Trophoblast cell (in vitro differentiated cells and primary cell): ENCODE measurements at regions not wholly inside any gene's neighbourhood (a gene's known extent, or its start where the extent isn't known, plus 50 kb on each side); places are given as distances from the start of the nearest gene placed in this dataset.
"Not testable (repeated sequence)": the region's sequence is repeated elsewhere in the genome, so short reads cannot be mapped to it uniquely, and the experiment has no call there.

ENCODE experiments used
- DNase-seq, 2 donors: peaks; one replicate each; pipeline ENCODE4 v3.0.0-alpha.2; 2016
- H2AFZ ChIP-seq: 2 replicates; pipeline ENCODE4 v1.6.1; 2013; ENCODE audit warnings: low read length, moderate library complexity, mild to moderate bottlenecking; ENCODE audit not compliant: insufficient read depth, poor library complexity
- H2AK5ac ChIP-seq: 2 replicates; pipeline ENCODE4 v1.6.1; 2013; ENCODE audit warnings: mild to moderate bottlenecking, low read length
- H2BK120ac ChIP-seq: 2 replicates; pipeline ENCODE4 v1.6.1; 2013; ENCODE audit warnings: low read length, mild to moderate bottlenecking, moderate library complexity; ENCODE audit not compliant: insufficient read depth, poor library complexity
- H2BK12ac ChIP-seq: 2 replicates; pipeline ENCODE4 v1.6.1; 2013; ENCODE audit warnings: mild to moderate bottlenecking, low read length, moderate library complexity
- H2BK5ac ChIP-seq: 2 replicates; pipeline ENCODE4 v1.6.1; 2013; ENCODE audit warnings: low read length, low read depth, moderate library complexity, mild to moderate bottlenecking; ENCODE audit not compliant: poor library complexity
- H3K14ac ChIP-seq: 2 replicates; pipeline ENCODE4 v1.6.1; 2013; ENCODE audit warnings: mild to moderate bottlenecking, low read length
- H3K18ac ChIP-seq: 2 replicates; pipeline ENCODE4 v1.6.1; 2013; ENCODE audit warnings: mild to moderate bottlenecking, low read length
- H3K23ac ChIP-seq: 2 replicates; pipeline ENCODE4 v1.6.1; 2013; ENCODE audit warnings: low read length
- H3K27ac ChIP-seq: 2 replicates; pipeline ENCODE4 v1.5.1; 2013; ENCODE audit warnings: low read depth, mild to moderate bottlenecking, inconsistent platforms, low read length, moderate library complexity
- H3K27me3 ChIP-seq: 2 replicates; pipeline ENCODE4 v1.6.1; 2013; ENCODE audit warnings: inconsistent platforms, mild to moderate bottlenecking, low read length, moderate library complexity; ENCODE audit not compliant: insufficient read depth
- H3K36me3 ChIP-seq, 2 experiments: 1 replicate in 1 of 2; 2 replicates in 1 of 2; pipeline ENCODE4 v1.6.1; 2013; ENCODE audit warnings: low read length in 2 of 2, mild to moderate bottlenecking in 2 of 2, moderate library complexity in 1 of 2; ENCODE audit not compliant: insufficient read depth in 2 of 2, control insufficient read depth in 1 of 2
- H3K4ac ChIP-seq: 2 replicates; pipeline ENCODE4 v1.6.1; 2013; ENCODE audit warnings: low read depth, mild to moderate bottlenecking, low read length, moderate library complexity
- H3K4me1 ChIP-seq, 2 experiments: 1 replicate in 1 of 2; 2 replicates in 1 of 2; pipeline ENCODE4 v1.6.1; 2013; ENCODE audit warnings: low read length in 2 of 2, mild to moderate bottlenecking in 2 of 2, moderate library complexity in 1 of 2; ENCODE audit not compliant: insufficient read depth in 2 of 2, control insufficient read depth in 1 of 2
- H3K4me2 ChIP-seq: 2 replicates; pipeline ENCODE4 v1.6.1; 2013; ENCODE audit warnings: inconsistent platforms, mild to moderate bottlenecking, low read length, moderate library complexity
- H3K4me3 ChIP-seq: 2 replicates; pipeline ENCODE4 v1.5.1; 2013; ENCODE audit warnings: mild to moderate bottlenecking, low read depth, low read length, inconsistent platforms
- H3K79me1 ChIP-seq: one replicate; pipeline ENCODE4 v1.6.1; 2013; ENCODE audit warnings: low read length
- H3K79me2 ChIP-seq: 2 replicates; pipeline ENCODE4 v1.6.1; 2013; ENCODE audit warnings: low read length, mild to moderate bottlenecking; ENCODE audit not compliant: control insufficient read depth, insufficient read depth, poor library complexity
- H3K9ac ChIP-seq: 2 replicates; pipeline ENCODE4 v1.6.1; 2013; ENCODE audit warnings: mild to moderate bottlenecking, low read length
- H3K9me3 ChIP-seq: 2 replicates; pipeline ENCODE4 v1.6.1; 2013; ENCODE audit warnings: low read depth, mild to moderate bottlenecking, control low read depth, inconsistent platforms, low read length; ENCODE audit not compliant: insufficient read depth
- H4K12ac ChIP-seq: 2 replicates; pipeline ENCODE4 v1.6.1; 2013; ENCODE audit warnings: low read depth, mild to moderate bottlenecking, low read length, moderate library complexity
- H4K8ac ChIP-seq: 2 replicates; pipeline ENCODE4 v1.6.1; 2013; ENCODE audit warnings: low read depth, mild to moderate bottlenecking, low read length, moderate library complexity
- H4K91ac ChIP-seq: one replicate; pipeline ENCODE4 v1.6.1; 2013; ENCODE audit warnings: low read depth, mild to moderate bottlenecking, low read length, moderate library complexity
- WGBS: extraction: QIAGEN DNeasy Blood & Tissue Kit; methylation state at CpG from one replicate; pipeline ENCODE4 v1.1.7; 2013; ENCODE audit warnings: missing lambda C conversion rate; ENCODE audit not compliant: insufficient read length, insufficient coverage; ENCODE audit errors: extremely low coverage; 5-methylcytosine and 5-hydroxymethylcytosine counted together

- Histone ChIP-seq H3K27me3 (no peaks in the 10 kb centered on the region), H3K4me3 (no peak overlapping the region), H3K4ac (no peak overlapping the region), H3K79me2 (no peaks in the 10 kb centered on the region), H3K4me1 (no peaks in the 10 kb centered on the region), H3K27ac (no peak overlapping the region), H2BK12ac (no peak overlapping the region), H2AK5ac (no peak overlapping the region), H3K79me1 (no peaks in the 10 kb centered on the region), H3K18ac (no peak overlapping the region), H3K36me3 (no peaks in the 10 kb centered on the region), H2BK120ac (no peak overlapping the region), H4K91ac (no peak overlapping the region), H4K12ac (no peak overlapping the region), H3K9ac (peak overlapping the region; percentile 68), H2AFZ (no peak overlapping the region), H3K9me3 (peaks cover 5% of the 10 kb centered on the region), H4K8ac (no peak overlapping the region), H3K14ac (no peak overlapping the region), H3K4me2 (no peak overlapping the region), H3K23ac (no peak overlapping the region), H2BK5ac (no peak overlapping the region)
- WGBS = no CpG with 5 or more reads among the region's 3 CpGs
- DNase-seq = no peak
These were observed 132.1 kb upstream of the SERPINE2 start for GRCh38 chr2:224171226-224171625.

GRCh38 chr2:224169847-224170246 is 130.8 kb upstream of the SERPINE2 start:
- Histone ChIP-seq H4K12ac (no peak overlapping the region), H3K79me2 (no peaks in the 10 kb centered on the region), H2BK120ac (no peak overlapping the region), H3K9me3 (peaks cover 5% of the 10 kb centered on the region), H3K4me2 (no peak overlapping the region), H3K4me3 (no peak overlapping the region), H3K36me3 (no peaks in the 10 kb centered on the region), H2AK5ac (no peak overlapping the region), H2BK12ac (no peak overlapping the region), H3K27me3 (no peaks in the 10 kb centered on the region), H3K18ac (no peak overlapping the region), H2BK5ac (no peak overlapping the region), H3K23ac (no peak overlapping the region), H3K9ac (no peak overlapping the region), H3K79me1 (no peaks in the 10 kb centered on the region), H4K91ac (no peak overlapping the region), H3K4me1 (no peaks in the 10 kb centered on the region), H2AFZ (no peak overlapping the region), H3K4ac (no peak overlapping the region), H4K8ac (no peak overlapping the region), H3K14ac (no peak overlapping the region), H3K27ac (no peak overlapping the region)
- no peak for DNase-seq
- no CpG with 5 or more reads among the region's 8 CpGs for WGBS

- H3K4me2 ChIP-seq, DNase-seq, H3K36me3 ChIP-seq, H3K18ac ChIP-seq, H3K79me2 ChIP-seq, H2AK5ac ChIP-seq, H2BK120ac ChIP-seq, H3K9me3 ChIP-seq, H3K23ac ChIP-seq, H2BK12ac ChIP-seq, H3K79me1 ChIP-seq, H3K27me3 ChIP-seq, H2BK5ac ChIP-seq, H4K8ac ChIP-seq, H3K4ac ChIP-seq, H4K91ac ChIP-seq, H3K14ac ChIP-seq, H2AFZ ChIP-seq, H3K4me3 ChIP-seq, H3K9ac ChIP-seq, H3K27ac ChIP-seq, H3K4me1 ChIP-seq, H4K12ac ChIP-seq: not testable (repeated sequence)
These were observed 128.7 kb upstream of the SERPINE2 start for GRCh38 chr2:224167781-224168180.

GRCh38 chr2:224166654-224167053 is 127.6 kb upstream of the SERPINE2 start:
- no peaks in the 10 kb centered on the region for H3K79me1 ChIP-seq
- no peak overlapping the region for H2AFZ ChIP-seq
- H2BK120ac ChIP-seq = no peak overlapping the region
- H3K79me2 ChIP-seq = no peaks in the 10 kb centered on the region
- no peak overlapping the region for H3K9ac ChIP-seq
- DNase-seq = peak in 1 of 2 donors; percentile 87
- no peak overlapping the region for H2BK5ac ChIP-seq
- H4K8ac ChIP-seq = no peak overlapping the region
- no peak overlapping the region for H3K18ac ChIP-seq
- H3K27me3 ChIP-seq = no peaks in the 10 kb centered on the region
- peaks cover 5% of the 10 kb centered on the region for H3K9me3 ChIP-seq
- no peak overlapping the region for H3K14ac ChIP-seq
- no peaks in the 10 kb centered on the region for H3K4me1 ChIP-seq
- H3K4me2 ChIP-seq = no peak overlapping the region
- H3K23ac ChIP-seq = no peak overlapping the region
- no peak overlapping the region for H3K4ac ChIP-seq
- no peak overlapping the region for H3K4me3 ChIP-seq
- H4K91ac ChIP-seq = no peak overlapping the region
- no CpG with 5 or more reads among the region's 2 CpGs for WGBS
- no peak overlapping the region for H2BK12ac ChIP-seq
- no peak overlapping the region for H2AK5ac ChIP-seq
- no peak overlapping the region for H4K12ac ChIP-seq
- no peak overlapping the region for H3K27ac ChIP-seq
- no peaks in the 10 kb centered on the region for H3K36me3 ChIP-seq
